ENCODE measurements at regions not wholly inside any gene's neighbourhood (a gene's known extent, or its start where the extent isn't known, plus 50 kb on each side); places are given as distances from the start of the nearest gene placed in this dataset.
"Not testable (repeated sequence)": the region's sequence is repeated elsewhere in the genome, so short reads cannot be mapped to it uniquely, and the experiment has no call there.

- no peak for DNase-seq (ENCODE audit: low read depth)
Measured at GRCh38 chr6:130557481-130558112, 191.8 kb downstream of the TMEM200A start.

GRCh38 chr6:130558131-130558530 is 192.3 kb downstream of the TMEM200A start:
- DNase-seq (ENCODE audit: low read depth): no peak

GRCh38 chr6:130559166-130559565 is 193.3 kb downstream of the TMEM200A start:
- DNase-seq (ENCODE audit: low read depth): no peak

- peak; percentile 61 for DNase-seq (ENCODE audit: low read depth)
Measured at GRCh38 chr6:130560231-130560630, 194.4 kb downstream of the TMEM200A start.

GRCh38 chr6:130561159-130561558 is 195.3 kb downstream of the TMEM200A start:
- not testable (repeated sequence) for DNase-seq (ENCODE audit: low read depth)

- DNase-seq (ENCODE audit: low read depth): no peak
Measured at GRCh38 chr6:130565696-130566095, 199.9 kb downstream of the TMEM200A start.

GRCh38 chr6:130574146-130574545 is 208.3 kb downstream of the TMEM200A start:
- peak; percentile 70 for DNase-seq (ENCODE audit: low read depth)

GRCh38 chr6:130575557-130575956 is 209.7 kb downstream of the TMEM200A start:
- DNase-seq (ENCODE audit: low read depth): no peak

GRCh38 chr6:130575971-130576370 is 210.2 kb downstream of the TMEM200A start:
- peak; percentile 16 for DNase-seq (ENCODE audit: low read depth)

GRCh38 chr6:130577178-130577919 is 211.5 kb downstream of the TMEM200A start:
- no peak for DNase-seq (ENCODE audit: low read depth)

GRCh38 chr6:130578713-130579112 is 212.9 kb downstream of the TMEM200A start:
- no peak for DNase-seq (ENCODE audit: low read depth)

GRCh38 chr6:130583268-130583667 is 217.5 kb downstream of the TMEM200A start:
- no peak for DNase-seq (ENCODE audit: low read depth)

GRCh38 chr6:130585587-130585986 is 219.8 kb downstream of the TMEM200A start:
- DNase-seq (ENCODE audit: low read depth): no peak

GRCh38 chr6:130587778-130588520 is 222.1 kb downstream of the TMEM200A start:
- DNase-seq (ENCODE audit: low read depth): peak; percentile 75

GRCh38 chr6:130593200-130593599 is 227.4 kb downstream of the TMEM200A start:
- DNase-seq (ENCODE audit: low read depth): no peak

- DNase-seq (ENCODE audit: low read depth): no peak
Measured at GRCh38 chr6:130593948-130594347, 228.1 kb downstream of the TMEM200A start.

- peak; percentile 38 for DNase-seq (ENCODE audit: low read depth)
Measured at GRCh38 chr6:130598021-130598989, 228.9 kb upstream of the SMLR1 start.

- peak; percentile 45 for DNase-seq (ENCODE audit: low read depth)
Measured at GRCh38 chr6:130600880-130601341, 226.3 kb upstream of the SMLR1 start.

- peak; percentile 97 for DNase-seq (ENCODE audit: low read depth)
Measured at GRCh38 chr6:130602151-130602770, 224.9 kb upstream of the SMLR1 start.

- DNase-seq (ENCODE audit: low read depth): no peak
Measured at GRCh38 chr6:130603391-130603790, 223.8 kb upstream of the SMLR1 start.

Data from LHCN-M2 (cell line).